A673 (cell line): ENCODE measurements at regions not wholly inside any gene's neighbourhood (a gene's known extent, or its start where the extent isn't known, plus 50 kb on each side); places are given as distances from the start of the nearest gene placed in this dataset.
"Not testable (repeated sequence)": the region's sequence is repeated elsewhere in the genome, so short reads cannot be mapped to it uniquely, and the experiment has no call there.

Experiments used
- BruUV-seq: library from RNA; stranded (reverse); fragments of 400-500 nt; replicated peaks from 2 replicates; lab custom pipeline; 2021; lab: Mats Ljungman, UMichigan
- CTCF ChIA-PET: fragments of 300-600 bp; sonication (Branson Sonifier 250); formaldehyde crosslinking; loops from one replicate; lab custom pipeline; 2022; ENCODE audit warnings: antibody characterized with exemption; lab: Charles Lee
- POLR2A ChIA-PET: fragments of 300-600 bp; sonication (Branson Sonifier 250); formaldehyde crosslinking; loops from one replicate; lab custom pipeline; 2022; ENCODE audit warnings: antibody characterized with exemption; ENCODE audit not compliant: low non-redundant PET; lab: Charles Lee
- DNase-seq: peaks from one replicate; pipeline ENCODE4 v3.0.0-alpha.2; 2015; ENCODE audit warnings: low spot score
- H3K27ac ChIP-seq: fragments of 200-600 bp; sonication (generic); 2 replicates; pipeline ENCODE4 v1.5.1; 2016; ENCODE audit warnings: mixed run types, low read depth, mild to moderate bottlenecking, mixed read lengths, antibody characterized with exemption, low read length; ENCODE audit not compliant: poor library complexity, severe bottlenecking
- H3K27me3 ChIP-seq: fragments of 200-600 bp; sonication (generic); replicated peaks from 2 replicates; pipeline ENCODE4 v1.6.1; 2017; ENCODE audit warnings: mixed run types, low read depth, mild to moderate bottlenecking, mixed read lengths, antibody characterized with exemption, low read length; ENCODE audit not compliant: insufficient read depth, poor library complexity
- H3K36me3 ChIP-seq: fragments of 200-600 bp; sonication (generic); 2 replicates; pipeline ENCODE4 v1.6.1; 2016; ENCODE audit warnings: mixed run types, mild to moderate bottlenecking, mixed read lengths, antibody characterized with exemption, low read length; ENCODE audit not compliant: insufficient read depth, poor library complexity, severe bottlenecking
- H3K4me1 ChIP-seq: fragments of 200-600 bp; sonication (generic); 2 replicates; pipeline ENCODE4 v1.6.1; 2017; ENCODE audit warnings: mixed run types, mild to moderate bottlenecking, mixed read lengths, antibody characterized with exemption, low read length; ENCODE audit not compliant: insufficient read depth, poor library complexity, severe bottlenecking
- H3K4me3 ChIP-seq: fragments of 200-600 bp; sonication (generic); 2 replicates; pipeline ENCODE4 v1.5.1; 2016; ENCODE audit warnings: low read depth, mixed run types, mild to moderate bottlenecking, mixed read lengths, low read length; ENCODE audit not compliant: poor library complexity, severe bottlenecking
- H3K9me3 ChIP-seq: fragments of 200-600 bp; sonication (generic); 2 replicates; pipeline ENCODE4 v1.6.1; 2016; ENCODE audit warnings: mixed run types, low read depth, mild to moderate bottlenecking, mixed read lengths, antibody characterized with exemption, low read length; ENCODE audit not compliant: poor library complexity, severe bottlenecking
- CTCF ChIP-seq: fragments of 300-800, 200-600 bp; sonication (generic); conservative IDR thresholded peaks from 2 replicates; pipeline ENCODE4 v1.5.1; 2017; ENCODE audit warnings: low read depth, mild to moderate bottlenecking, antibody characterized with exemption, low read length, moderate library complexity, mixed read lengths
- EZH2 ChIP-seq: fragments of 200-600 bp; sonication (generic); IDR thresholded peaks from 2 replicates; pipeline ENCODE4 v1.6.1; 2017; ENCODE audit warnings: borderline replicate concordance, low read depth, mild to moderate bottlenecking, mixed read lengths, antibody characterized with exemption, low read length; ENCODE audit not compliant: poor library complexity, severe bottlenecking
- intact Hi-C: fragments of 100-400 bp; cut with micrococcal nuclease; formaldehyde crosslinking; loops from one replicate; pipeline ENCODE4 v1.10.0; 2022; ENCODE audit not compliant: unreplicated experiment

GRCh38 chr4:138367942-138368341 is 125.8 kb upstream of the SLC7A11 start:
- POLR2A ChIA-PET, result no interaction called here
- no peak overlapping the region for H3K4me3 ChIP-seq
- H3K27ac ChIP-seq, result no peak overlapping the region
- H3K4me1 ChIP-seq, result no peaks in the 10 kb centered on the region
- no peaks in the 10 kb centered on the region for H3K36me3 ChIP-seq
- CTCF ChIA-PET, result no interaction called here
- no peaks in the 10 kb centered on the region for H3K27me3 ChIP-seq
- TF ChIP-seq CTCF (no peak), EZH2 (no peak)
- no peak for DNase-seq
- intact Hi-C loops, result no loop called here
- BruUV-seq, result no TSS peak
- H3K9me3 ChIP-seq, result no peaks in the 10 kb centered on the region

GRCh38 chr4:138352446-138352845 is 110.3 kb upstream of the SLC7A11 start:
- H3K9me3 ChIP-seq, H3K27me3 ChIP-seq, DNase-seq, H3K27ac ChIP-seq, H3K36me3 ChIP-seq, H3K4me3 ChIP-seq, H3K4me1 ChIP-seq, intact Hi-C loops, CTCF ChIA-PET, BruUV-seq, POLR2A ChIA-PET: not testable (repeated sequence)

- H3K9me3 ChIP-seq, result no peaks in the 10 kb centered on the region
- no peaks in the 10 kb centered on the region for H3K4me1 ChIP-seq
- H3K27me3 ChIP-seq, result no peaks in the 10 kb centered on the region
- TF ChIP-seq CTCF, result no peak
- TF ChIP-seq EZH2, result no peak
- intact Hi-C loops, result no loop called here
- H3K36me3 ChIP-seq, result no peaks in the 10 kb centered on the region
- CTCF ChIA-PET, result no interaction called here
- POLR2A ChIA-PET, result no interaction called here
- BruUV-seq, result no TSS peak
- no peak overlapping the region for H3K4me3 ChIP-seq
- no peak for DNase-seq
- H3K27ac ChIP-seq, result no peak overlapping the region
Observed at GRCh38 chr4:138348055-138348454, 105.9 kb upstream of the SLC7A11 start.

- TF ChIP-seq CTCF (no peak), EZH2 (no peak)
- DNase-seq, result no peak
- ChIA-PET POLR2A (no interaction called here), CTCF (no interaction called here)
- Histone ChIP-seq H3K27me3 (no peaks in the 10 kb centered on the region), H3K4me3 (no peak overlapping the region), H3K9me3 (no peaks in the 10 kb centered on the region), H3K4me1 (no peaks in the 10 kb centered on the region), H3K36me3 (no peaks in the 10 kb centered on the region), H3K27ac (no peak overlapping the region)
- BruUV-seq, result no TSS peak
- intact Hi-C loops, result no loop called here
Observed at GRCh38 chr4:138347561-138347960, 105.4 kb upstream of the SLC7A11 start.
